Astrocyte of the cerebellum (primary cell): ENCODE measurements at regions not wholly inside any gene's neighbourhood (a gene's known extent, or its start where the extent isn't known, plus 50 kb on each side); places are given as distances from the start of the nearest gene placed in this dataset.
A peak's percentile ranks its signal among the peaks of the same experiment; 100 is the strongest.
"Not testable (repeated sequence)": the region's sequence is repeated elsewhere in the genome, so short reads cannot be mapped to it uniquely, and the experiment has no call there.

Source experiments
- DNase-seq: peaks from one replicate; pipeline ENCODE4 v3.0.0-alpha.2; 2011; ENCODE audit warnings: low read depth
- H3K4me3 ChIP-seq: 2 replicates; pipeline ENCODE4 v1.5.1; 2011; ENCODE audit warnings: mild to moderate bottlenecking, low read depth, low read length, moderate library complexity
- CTCF ChIP-seq: IDR thresholded peaks from 2 replicates; pipeline ENCODE4 v1.5.1; 2012; ENCODE audit warnings: low read length, low read depth, moderate library complexity, mild to moderate bottlenecking; ENCODE audit errors: missing control alignments
- in situ Hi-C: cut with HindIII; loops from 2 replicates; pipeline ENCODE4 v1.10.0; 2017; ENCODE audit warnings: low sequenced_read_pairs

DNA sequence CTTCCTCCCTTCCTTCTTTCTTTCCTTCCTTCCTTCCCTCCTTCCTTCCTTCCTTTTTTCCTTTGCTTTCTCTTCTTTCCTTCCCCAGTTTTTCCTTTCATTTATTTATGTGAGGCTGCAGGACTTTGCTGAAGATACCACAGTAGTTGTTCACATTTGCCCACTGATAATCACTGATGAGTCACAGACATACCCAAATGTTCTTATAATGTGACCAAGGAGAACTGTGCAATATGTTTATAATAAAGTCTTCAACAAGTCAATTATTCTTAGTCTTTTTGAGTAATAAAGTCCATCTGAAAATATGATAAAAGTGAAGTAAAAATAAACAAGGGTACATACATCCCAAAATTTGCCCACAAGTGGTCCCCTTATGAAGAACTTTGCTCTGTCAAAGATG, 159.7 kb downstream of the GNAI1 start:
- DNase-seq, result no peak
- TF ChIP-seq CTCF, result no peak
- no peak overlapping the region for H3K4me3 ChIP-seq
- in situ Hi-C loops, result no loop called here

GRCh38 chr7:80292634-80293033, 158.0 kb downstream of the GNAI1 start:
- H3K4me3 ChIP-seq, DNase-seq, in situ Hi-C loops: not testable (repeated sequence)

DNA sequence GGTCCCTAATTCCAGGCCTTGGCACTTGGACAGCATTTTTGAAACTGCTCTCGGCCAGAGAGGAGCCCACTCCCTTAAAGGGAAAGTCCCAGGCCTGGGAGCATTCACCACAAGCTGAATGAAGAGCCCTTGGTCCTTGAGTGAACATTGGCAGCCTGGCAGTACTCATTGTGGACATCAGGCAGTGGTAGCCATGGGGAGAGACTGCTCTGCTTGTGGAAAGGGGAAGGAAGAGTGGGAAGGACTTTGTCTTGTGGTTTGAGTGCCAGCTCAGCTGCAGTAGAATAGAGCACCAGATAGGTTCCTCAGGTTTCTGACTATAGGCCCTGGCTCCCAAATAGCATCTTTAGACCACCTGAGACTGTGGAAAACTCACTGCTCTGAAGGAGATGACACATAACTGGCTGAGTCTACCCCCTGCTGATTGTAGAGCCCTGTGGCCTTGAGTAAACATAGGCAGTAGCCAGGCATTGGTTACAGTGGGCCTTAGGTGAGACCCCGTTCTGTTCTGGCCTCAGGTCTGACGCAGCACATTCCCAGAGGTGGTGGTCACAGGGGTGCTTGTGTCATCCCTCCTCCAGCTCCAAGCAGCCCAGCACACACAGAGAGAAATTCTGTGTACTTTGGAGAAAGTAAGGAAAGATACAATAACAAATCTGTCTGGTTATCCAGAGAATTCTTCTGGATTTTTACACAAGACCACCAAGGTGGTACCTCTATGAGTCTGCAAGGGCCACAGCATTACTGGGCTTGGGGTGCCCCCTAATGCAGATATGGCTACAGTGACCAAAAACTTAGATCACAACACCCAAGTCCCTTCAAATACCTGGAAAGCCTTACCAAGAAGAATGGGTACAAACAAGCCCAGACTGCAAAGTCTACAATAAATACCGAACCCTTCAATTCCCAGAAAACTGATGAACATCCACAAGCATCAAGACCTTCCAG, 153.8 kb downstream of the GNAI1 start:
- in situ Hi-C loops, result no loop called here
- DNase-seq, result peak; percentile 97
- TF ChIP-seq CTCF, result peak; percentile 22
- no peak overlapping the region for H3K4me3 ChIP-seq

DNA sequence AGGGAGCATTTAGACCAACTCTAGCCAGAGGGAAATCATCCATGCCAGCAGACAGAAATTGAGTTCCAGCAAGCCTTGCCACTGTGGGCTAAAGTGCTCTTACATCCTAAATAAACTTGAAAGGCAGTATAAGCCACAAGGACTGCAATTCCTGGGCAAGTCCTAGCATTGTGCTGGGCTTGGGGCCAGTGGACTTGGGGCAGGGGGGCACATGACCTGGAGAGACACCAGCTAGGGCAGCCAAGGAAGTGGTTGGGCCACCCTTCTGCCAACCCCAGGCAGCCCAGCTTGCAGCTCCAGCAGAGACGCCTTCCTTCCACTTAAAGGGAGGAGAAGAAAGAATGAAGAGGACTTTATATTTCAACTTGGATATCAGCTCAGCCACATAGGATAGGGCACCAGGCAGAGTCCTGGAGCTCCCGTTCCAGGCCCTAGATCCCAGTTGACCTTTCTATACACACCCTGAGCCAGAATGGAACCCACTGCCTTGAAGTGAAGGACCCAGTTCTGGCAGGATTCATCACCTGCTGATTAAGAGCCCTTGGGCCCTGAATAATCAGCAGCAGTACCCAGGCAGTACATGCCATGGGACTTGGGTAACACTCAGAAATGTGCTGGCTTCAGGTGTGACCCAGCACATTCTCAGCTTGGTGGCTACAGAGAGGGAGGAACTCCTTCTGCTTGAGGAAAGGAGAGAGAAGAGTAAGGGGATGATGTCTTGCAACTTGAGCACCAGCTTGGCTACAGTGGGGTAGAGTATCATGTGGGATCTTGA, 153.0 kb downstream of the GNAI1 start:
- no peak for TF ChIP-seq CTCF
- in situ Hi-C loops, result no loop called here
- no peak for DNase-seq
- H3K4me3 ChIP-seq, result no peak overlapping the region

DNA sequence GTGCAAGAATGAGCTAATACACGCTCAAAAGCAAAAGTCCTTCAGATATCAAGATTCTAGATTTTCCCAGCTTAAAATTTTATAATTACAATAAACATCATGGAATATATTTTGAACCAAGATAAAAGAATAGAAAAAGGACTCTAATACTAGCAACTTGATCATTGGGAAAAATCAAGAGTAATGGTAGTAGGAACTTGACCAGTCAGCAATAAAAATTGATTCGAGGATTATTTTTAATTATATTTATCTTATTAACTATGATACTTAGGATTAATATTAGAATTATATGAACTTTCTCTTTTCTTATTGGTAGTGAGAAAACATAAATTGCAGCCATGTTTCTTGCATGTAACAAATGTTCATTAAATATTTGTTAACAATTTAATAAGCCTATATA, 152.0 kb downstream of the GNAI1 start:
- TF ChIP-seq CTCF, result no peak
- in situ Hi-C loops, result no loop called here
- DNase-seq, result no peak
- H3K4me3 ChIP-seq, result no peak overlapping the region

DNA sequence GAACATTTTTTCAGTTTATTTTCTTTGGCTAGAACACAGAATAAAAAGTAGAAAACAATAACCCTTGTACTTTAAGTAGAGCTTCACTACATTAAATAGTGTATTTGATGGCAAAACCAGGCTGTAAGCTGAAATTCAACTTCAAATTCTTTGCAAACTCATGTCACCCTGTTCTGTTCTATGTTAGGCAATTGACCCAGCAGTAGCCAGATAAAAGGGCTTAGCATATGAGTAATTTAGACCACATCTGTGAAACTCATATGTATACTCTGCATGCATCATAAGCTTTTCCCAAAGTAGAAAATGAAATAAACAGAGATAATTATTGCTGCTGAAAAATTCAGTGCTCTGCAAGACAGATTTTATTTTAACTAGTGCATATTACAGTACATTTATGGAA, 150.2 kb downstream of the GNAI1 start:
- peak; percentile 74 for DNase-seq
- H3K4me3 ChIP-seq, result no peak overlapping the region
- no peak for TF ChIP-seq CTCF
- in situ Hi-C loops, result no loop called here

DNA sequence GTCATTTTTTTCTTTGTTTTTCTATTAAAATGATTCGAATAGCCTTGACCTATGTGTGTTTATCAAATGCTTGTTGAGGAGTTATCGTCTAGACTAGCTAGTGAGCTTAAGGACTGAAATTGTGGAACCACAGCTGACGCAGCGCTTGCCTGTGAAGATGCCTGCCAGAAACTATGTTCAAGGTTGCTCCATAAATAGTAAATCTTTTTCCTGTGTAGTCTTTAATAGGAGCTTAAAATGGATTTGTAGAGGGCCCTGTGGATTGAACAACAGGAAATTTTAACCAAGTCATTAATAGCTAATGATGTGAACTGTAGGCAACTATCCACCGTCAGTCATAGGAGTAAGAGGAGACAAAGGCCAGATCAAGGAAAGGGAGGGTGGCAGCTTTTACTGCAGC, 145.1 kb downstream of the GNAI1 start:
- no peak for DNase-seq
- TF ChIP-seq CTCF, result no peak
- H3K4me3 ChIP-seq, result no peak overlapping the region
- in situ Hi-C loops, result no loop called here
